HepG2 (cell line): ENCODE measurements at regions not wholly inside any gene's neighbourhood (a gene's known extent, or its start where the extent isn't known, plus 50 kb on each side); places are given as distances from the start of the nearest gene placed in this dataset.
A peak's percentile ranks its signal among the peaks of the same experiment; 100 is the strongest.
"Not testable (repeated sequence)": the region's sequence is repeated elsewhere in the genome, so short reads cannot be mapped to it uniquely, and the experiment has no call there.

Experiments
- ATAC-seq: fragments of 200-7000 bp; cut with Tn5 transposase; 3 replicates; pipeline ENCODE4 v1.9.1; 2020; ENCODE audit warnings: mild to moderate bottlenecking, moderate library complexity
- BruUV-seq: library from RNA; stranded (reverse); fragments of 400-500 nt; replicated peaks from 2 replicates; lab custom pipeline; 2021; lab: Mats Ljungman, UMichigan
- CTCF ChIA-PET: fragments of 300-600 bp; formaldehyde crosslinking; extraction: SDS; loops from one replicate; lab custom pipeline; 2021; ENCODE audit warnings: low total read pairs, inconsistent platforms, low intra/inter-chr PET ratio; lab: Yijun Ruan, JAX
- POLR2A ChIA-PET: fragments of 350-600 bp; sonication (Branson Sonifier 250); formaldehyde crosslinking; loops from one replicate; lab custom pipeline; 2020; ENCODE audit warnings: antibody characterized with exemption, inconsistent platforms; lab: Yijun Ruan, JAX
- DNase-seq: peaks from one replicate; pipeline ENCODE4 v3.0.0-alpha.2; 2015; ENCODE audit warnings: low spot score
- FAIRE-seq: peaks from 3 replicates; lab custom pipeline; 2011; peaks lifted over from hg19 to GRCh38; lab: Jason Lieb, UNC
- H2AFZ ChIP-seq: one replicate; pipeline ENCODE4 v1.6.1; 2011; ENCODE audit warnings: low read length, inconsistent platforms
- H3K27ac ChIP-seq: fragments of 300-600 bp; 3 replicates; pipeline ENCODE4 v1.8.0; 2011; ENCODE audit warnings: mixed run types, mild to moderate bottlenecking, mixed read lengths, low read length, inconsistent platforms; ENCODE audit not compliant: insufficient read depth; ENCODE audit errors: extremely low read length
- H3K27me3 ChIP-seq, 2 experiments: fragments of 200-600 bp in 1 of 2; 2 replicates in 1 of 2; 3 replicates in 1 of 2; pipeline versions ENCODE4 v1.6.0 to v1.8.0; 2011; ENCODE audit warnings: low read length in 2 of 2, mild to moderate bottlenecking in 2 of 2, moderate library complexity in 2 of 2, inconsistent platforms in 1 of 2; ENCODE audit not compliant: insufficient read depth in 2 of 2, control insufficient read depth in 1 of 2
- H3K36me3 ChIP-seq, 2 experiments: fragments of 200-600 bp in 1 of 2; replicated peaks in 1 of 2; 2 replicates in 1 of 2; 3 replicates in 1 of 2; pipeline versions ENCODE4 v1.5.1 to v1.8.0; 2011; ENCODE audit warnings: low read length in 2 of 2, inconsistent platforms in 1 of 2; ENCODE audit not compliant: insufficient read depth in 2 of 2, control insufficient read depth in 1 of 2
- H3K4me1 ChIP-seq: 2 replicates; pipeline ENCODE4 v1.5.1; 2012; ENCODE audit warnings: low read length, inconsistent platforms; ENCODE audit not compliant: insufficient read depth
- H3K4me2 ChIP-seq: 2 replicates; pipeline ENCODE4 v1.6.0; 2011; ENCODE audit warnings: low read depth, low read length, inconsistent platforms
- H3K4me3 ChIP-seq, 3 experiments: fragments of 200-600 bp in 1 of 3; sonication (generic), shearing (Covaris generic) in 1 of 3; replicated peaks in 1 of 3; 2 replicates each; pipeline ENCODE4 v1.5.1; 2011 to 2016; ENCODE audit warnings: low read length in 3 of 3, inconsistent platforms in 2 of 3, low read depth in 2 of 3, mild to moderate bottlenecking in 2 of 3, control low read depth in 1 of 3, mixed read lengths in 1 of 3; ENCODE audit not compliant: insufficient read depth in 1 of 3
- H3K79me2 ChIP-seq: one replicate; pipeline ENCODE4 v1.6.1; 2011; ENCODE audit warnings: low read length, inconsistent platforms; ENCODE audit not compliant: insufficient read depth
- H3K9ac ChIP-seq: 2 replicates; pipeline ENCODE4 v1.6.0; 2011; ENCODE audit warnings: mild to moderate bottlenecking, low read depth, low read length, inconsistent platforms; ENCODE audit not compliant: insufficient read depth
- H3K9me3 ChIP-seq: 2 replicates; pipeline ENCODE4 v1.5.1; 2012; ENCODE audit warnings: mild to moderate bottlenecking, low read length
- H4K20me1 ChIP-seq: 2 replicates; pipeline ENCODE4 v1.6.0; 2011; ENCODE audit warnings: inconsistent platforms, mild to moderate bottlenecking, low read length, moderate library complexity; ENCODE audit not compliant: insufficient read depth
- FOXP1 ChIP-seq, 2 experiments: fragments of 450-650 bp in 1 of 2; IDR thresholded peaks; 2 replicates each; pipeline ENCODE4 v1.6.1; 2017 to 2018; ENCODE audit warnings: antibody characterized with exemption in 1 of 2
- HOMEZ ChIP-seq: IDR thresholded peaks from 2 replicates; pipeline ENCODE4 v1.6.1; 2016; ENCODE audit warnings: low read depth
- KDM1A ChIP-seq: IDR thresholded peaks from 2 replicates; pipeline ENCODE4 v1.6.1; 2016; ENCODE audit warnings: missing compliant biosample characterization
- SOX13 ChIP-seq, 3 experiments: fragments of 450-650 bp in 1 of 3; sonication (generic) in 1 of 3; formaldehyde crosslinking in 1 of 3; IDR thresholded peaks in 2 of 3; conservative IDR thresholded peaks in 1 of 3; 2 replicates each; pipeline versions ENCODE4 v1.5.0 to v1.6.1; 2016 to 2020; ENCODE audit warnings: antibody characterized with exemption in 1 of 3, mild to moderate bottlenecking in 1 of 3, missing compliant biosample characterization in 1 of 3, missing genetic modification reagents in 1 of 3, moderate library complexity in 1 of 3
- SOX5 ChIP-seq: IDR thresholded peaks from 2 replicates; pipeline ENCODE4 v1.6.1; 2016; ENCODE audit warnings: borderline replicate concordance
- SP5 ChIP-seq: IDR thresholded peaks from 2 replicates; pipeline ENCODE4 v1.6.1; 2016; ENCODE audit warnings: low read depth, borderline replicate concordance
- TSC22D2 ChIP-seq: sonication (generic); formaldehyde crosslinking; IDR thresholded peaks from 2 replicates; pipeline ENCODE4 v1.5.1; 2020; ENCODE audit warnings: missing genetic modification reagents, mild to moderate bottlenecking, borderline replicate concordance
- ZBTB4 ChIP-seq: sonication (generic); formaldehyde crosslinking; IDR thresholded peaks from 2 replicates; pipeline ENCODE4 v1.4.0; 2020; ENCODE audit warnings: missing genetic modification reagents, mild to moderate bottlenecking, borderline replicate concordance
- ZMYM2 ChIP-seq: sonication (generic); formaldehyde crosslinking; IDR thresholded peaks from 2 replicates; pipeline ENCODE4 v1.8.0; 2022; ENCODE audit warnings: mild to moderate bottlenecking, missing genetic modification reagents
- ZNF605 ChIP-seq: sonication (generic); formaldehyde crosslinking; IDR thresholded peaks from 2 replicates; pipeline ENCODE4 v1.8.0; 2022; ENCODE audit warnings: mild to moderate bottlenecking, missing genetic modification reagents
- WGBS: methylation state at CpG from one replicate; pipeline ENCODE4 v1.1.6; 2017; ENCODE audit warnings: low lambda C conversion rate; 5-methylcytosine and 5-hydroxymethylcytosine counted together
- in situ Hi-C: cut with HindIII; loops from 2 replicates; pipeline ENCODE4 v1.10.0; 2017; ENCODE audit warnings: low pct_unique_long_range_greater_than_20kb; ENCODE audit not compliant: extremely low pct_ligation_motif_present
- intact Hi-C: fragments of 100-400 bp; cut with micrococcal nuclease; formaldehyde crosslinking; loops from one replicate; pipeline ENCODE4 v1.10.0; 2022; ENCODE audit not compliant: unreplicated experiment
- TF ChIP-seq, protein P1 (sequence below): IDR thresholded peaks from 2 replicates; pipeline ENCODE4 v1.4.0; 2020; ENCODE audit warnings: mild to moderate bottlenecking, missing genetic modification reagents
- TF ChIP-seq, protein P2 (sequence below): sonication (generic); formaldehyde crosslinking; IDR thresholded peaks from 2 replicates; pipeline ENCODE4 v1.9.0; 2022; ENCODE audit warnings: missing genetic modification reagents, mild to moderate bottlenecking, borderline replicate concordance

GRCh38 chr2:145782607-145783006, 1262.7 kb upstream of the ZEB2 start:
- H2AFZ ChIP-seq; H3K79me2 ChIP-seq; BruUV-seq; in situ Hi-C loops; intact Hi-C loops; H3K9me3 ChIP-seq; FAIRE-seq; H3K4me2 ChIP-seq; CTCF ChIA-PET; H3K27me3 ChIP-seq; H3K27ac ChIP-seq; DNase-seq; H4K20me1 ChIP-seq; H3K9ac ChIP-seq; H3K36me3 ChIP-seq; H3K4me3 ChIP-seq; TF ChIP-seq FOXP1, SOX13 (IDR thresholded peaks at IDR 0.05): not testable (repeated sequence)
- peaks cover 20% of the 10 kb centered on the region for H3K4me1 ChIP-seq
- WGBS: 79% methylated on average over 5 of the region's 5 CpGs
- peak; percentile 52; the same call in 2 of the 3 replicates for ATAC-seq
- POLR2A ChIA-PET: interaction anchor here (0.9 to 1.0 kb wide), 2 partner anchors 21 to 30 kb away, joined by 3 to 4 read pairs; no protein-coding TSS in a partner anchor
- TF ChIP-seq ZBTB4 (CRISPR knock-in tag): 0 out of 2 replicates have a peak, but pooled peaks have one; percentile 44
- TF ChIP-seq HOMEZ (CRISPR knock-in tag): peak; percentile 55; the same call in 1 of the 2 replicates
- TF ChIP-seq, protein P1, sequence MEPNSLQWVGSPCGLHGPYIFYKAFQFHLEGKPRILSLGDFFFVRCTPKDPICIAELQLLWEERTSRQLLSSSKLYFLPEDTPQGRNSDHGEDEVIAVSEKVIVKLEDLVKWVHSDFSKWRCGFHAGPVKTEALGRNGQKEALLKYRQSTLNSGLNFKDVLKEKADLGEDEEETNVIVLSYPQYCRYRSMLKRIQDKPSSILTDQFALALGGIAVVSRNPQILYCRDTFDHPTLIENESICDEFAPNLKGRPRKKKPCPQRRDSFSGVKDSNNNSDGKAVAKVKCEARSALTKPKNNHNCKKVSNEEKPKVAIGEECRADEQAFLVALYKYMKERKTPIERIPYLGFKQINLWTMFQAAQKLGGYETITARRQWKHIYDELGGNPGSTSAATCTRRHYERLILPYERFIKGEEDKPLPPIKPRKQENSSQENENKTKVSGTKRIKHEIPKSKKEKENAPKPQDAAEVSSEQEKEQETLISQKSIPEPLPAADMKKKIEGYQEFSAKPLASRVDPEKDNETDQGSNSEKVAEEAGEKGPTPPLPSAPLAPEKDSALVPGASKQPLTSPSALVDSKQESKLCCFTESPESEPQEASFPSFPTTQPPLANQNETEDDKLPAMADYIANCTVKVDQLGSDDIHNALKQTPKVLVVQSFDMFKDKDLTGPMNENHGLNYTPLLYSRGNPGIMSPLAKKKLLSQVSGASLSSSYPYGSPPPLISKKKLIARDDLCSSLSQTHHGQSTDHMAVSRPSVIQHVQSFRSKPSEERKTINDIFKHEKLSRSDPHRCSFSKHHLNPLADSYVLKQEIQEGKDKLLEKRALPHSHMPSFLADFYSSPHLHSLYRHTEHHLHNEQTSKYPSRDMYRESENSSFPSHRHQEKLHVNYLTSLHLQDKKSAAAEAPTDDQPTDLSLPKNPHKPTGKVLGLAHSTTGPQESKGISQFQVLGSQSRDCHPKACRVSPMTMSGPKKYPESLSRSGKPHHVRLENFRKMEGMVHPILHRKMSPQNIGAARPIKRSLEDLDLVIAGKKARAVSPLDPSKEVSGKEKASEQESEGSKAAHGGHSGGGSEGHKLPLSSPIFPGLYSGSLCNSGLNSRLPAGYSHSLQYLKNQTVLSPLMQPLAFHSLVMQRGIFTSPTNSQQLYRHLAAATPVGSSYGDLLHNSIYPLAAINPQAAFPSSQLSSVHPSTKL (CRISPR knock-in tag): peak; percentile 62
- peak; percentile 11; the same call in 1 of the 2 replicates for TF ChIP-seq FOXP1 (CRISPR knock-in tag; IDR thresholded peaks at IDR 0.05)
- TF ChIP-seq ZMYM2 (CRISPR knock-in tag): peak; percentile 67; the same call in 1 of the 2 replicates
- TF ChIP-seq SOX5 (CRISPR knock-in tag): peak; percentile 17; the same call in 1 of the 2 replicates
- peak; percentile 61; the same call in 1 of the 2 replicates for TF ChIP-seq ZNF605 (CRISPR knock-in tag)
- peak; percentile 37; the same call in 1 of the 2 replicates for TF ChIP-seq SP5 (CRISPR knock-in tag)
- TF ChIP-seq SOX13 (CRISPR knock-in tag; conservative IDR thresholded peaks at IDR 0.05 in 1 of 2, IDR thresholded peaks at IDR 0.05 in 1 of 2): peak in 1 of 2 experiments; percentile 39; a peak in 1 of 4 replicates
- 0 out of 2 replicates have a peak, but pooled peaks have one; percentile 28 for TF ChIP-seq TSC22D2 (CRISPR knock-in tag)
- TF ChIP-seq, protein P2, sequence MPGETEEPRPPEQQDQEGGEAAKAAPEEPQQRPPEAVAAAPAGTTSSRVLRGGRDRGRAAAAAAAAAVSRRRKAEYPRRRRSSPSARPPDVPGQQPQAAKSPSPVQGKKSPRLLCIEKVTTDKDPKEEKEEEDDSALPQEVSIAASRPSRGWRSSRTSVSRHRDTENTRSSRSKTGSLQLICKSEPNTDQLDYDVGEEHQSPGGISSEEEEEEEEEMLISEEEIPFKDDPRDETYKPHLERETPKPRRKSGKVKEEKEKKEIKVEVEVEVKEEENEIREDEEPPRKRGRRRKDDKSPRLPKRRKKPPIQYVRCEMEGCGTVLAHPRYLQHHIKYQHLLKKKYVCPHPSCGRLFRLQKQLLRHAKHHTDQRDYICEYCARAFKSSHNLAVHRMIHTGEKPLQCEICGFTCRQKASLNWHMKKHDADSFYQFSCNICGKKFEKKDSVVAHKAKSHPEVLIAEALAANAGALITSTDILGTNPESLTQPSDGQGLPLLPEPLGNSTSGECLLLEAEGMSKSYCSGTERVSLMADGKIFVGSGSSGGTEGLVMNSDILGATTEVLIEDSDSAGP: peak; percentile 49; the same call in 1 of the 2 replicates
- 0 out of 2 replicates have a peak, but pooled peaks have one; percentile 37 for TF ChIP-seq KDM1A (CRISPR knock-in tag)
